ENCODE measurements at regions not wholly inside any gene's neighbourhood (a gene's known extent, or its start where the extent isn't known, plus 50 kb on each side); places are given as distances from the start of the nearest gene placed in this dataset.

GRCh38 chr1:240711020-240711419 is 99.1 kb upstream of the GREM2 start (continued):
- no peak for TF ChIP-seq CUX1 (CRISPR knock-in tag; IDR thresholded peaks at IDR 0.05)
- TF ChIP-seq KLF1 (tag; IDR thresholded peaks at IDR 0.05): no peak
- TF ChIP-seq SREBF2 (CRISPR knock-in tag; IDR thresholded peaks at IDR 0.05): no peak
- TF ChIP-seq RFX5 (IDR thresholded peaks at IDR 0.05; ENCODE audit: low read depth, low read length): no peak
- TF ChIP-seq ZFPM2 (CRISPR knock-in tag; IDR thresholded peaks at IDR 0.05): no peak

- no TSS peak for BruUV-seq (replicated peaks)
- in situ Hi-C loops (cut with MboI): no loop called here
- H3K4me2 ChIP-seq (ENCODE audit: insufficient read depth, low read length): no peak overlapping the region
- no peak for TF ChIP-seq LARP7 (IDR thresholded peaks at IDR 0.05)
- TF ChIP-seq GMEB1 (CRISPR knock-in tag; IDR thresholded peaks at IDR 0.05): no peak
- TF ChIP-seq CCNT2 (IDR thresholded peaks at IDR 0.05; ENCODE audit: borderline replicate concordance, extremely low read depth, insufficient read length, low read depth, low read length): no peak
- no peak for TF ChIP-seq MAX (CRISPR knock-in tag; IDR thresholded peaks at IDR 0.05)
- no peak for TF ChIP-seq FOXK1 (CRISPR knock-in tag; IDR thresholded peaks at IDR 0.05; ENCODE audit: borderline replicate concordance)
- TF ChIP-seq ZNF512 (tag; IDR thresholded peaks at IDR 0.05): no peak
- TF ChIP-seq ARID3B (CRISPR knock-in tag; IDR thresholded peaks at IDR 0.05; ENCODE audit: borderline replicate concordance): no peak
These were observed 97.7 kb upstream of the GREM2 start for GRCh38 chr1:240709676-240710075.

More at GRCh38 chr1:240709676-240710075, 97.7 kb upstream of the GREM2 start:
- no peak overlapping the region for H2AFZ ChIP-seq (ENCODE audit: low read depth, low read length)
- H3K9me3 ChIP-seq (replicated peaks; ENCODE audit: control insufficient read depth, insufficient read depth, low read depth, low read length): no peaks in the 10 kb centered on the region
- ATAC-seq (no peak), FAIRE-seq (no peak), DNase-seq (ENCODE audit: extremely low read depth in 1 of 4, low spot score in 3 of 4) (no peak)
- H3K4me3 ChIP-seq: no peak overlapping the region
- H3K27me3 ChIP-seq (ENCODE audit: control insufficient read depth in 2 of 2, insufficient read depth in 2 of 2, low read length in 2 of 2): no peaks in the 10 kb centered on the region
- no peaks in the 10 kb centered on the region for H4K20me1 ChIP-seq (replicated peaks; ENCODE audit: control insufficient read depth, insufficient read depth, low read length)
- no peaks in the 10 kb centered on the region for H3K4me1 ChIP-seq (replicated peaks in 1 of 2; ENCODE audit: control insufficient read depth in 2 of 2, insufficient read depth in 2 of 2, low read length in 2 of 2)
- ChIA-PET POLR2A (no interaction called here), CTCF (ENCODE audit: low intra/inter-chr PET ratio) (no interaction called here)
- no peak overlapping the region for H3K9ac ChIP-seq (ENCODE audit: insufficient read depth in 1 of 2, low read depth in 2 of 2, low read length in 2 of 2)
- no peak overlapping the region for H3K27ac ChIP-seq (ENCODE audit: extremely low read depth, low read depth, low read length)
- WGBS (ENCODE audit: insufficient coverage, low coverage, missing lambda C conversion rate): 2% methylated on average over 6 of the region's 6 CpGs
- H3K9me1 ChIP-seq (ENCODE audit: control insufficient read depth, insufficient read depth, low read length): no peaks in the 10 kb centered on the region
- intact Hi-C loops (cut with micrococcal nuclease): no loop called here
- no peaks in the 10 kb centered on the region for H3K36me3 ChIP-seq (ENCODE audit: control insufficient read depth, insufficient read depth, low read length)
- no peaks in the 10 kb centered on the region for H3K79me2 ChIP-seq (ENCODE audit: control insufficient read depth, insufficient read depth, low read length)

Data from K562 (cell line).